B cell (primary cell): ENCODE measurements at regions not wholly inside any gene's neighbourhood (a gene's known extent, or its start where the extent isn't known, plus 50 kb on each side); places are given as distances from the start of the nearest gene placed in this dataset.

ENCODE experiments used
- ATAC-seq: fragments of 200-7000 bp; cut with Tn5 transposase; one replicate; pipeline ENCODE4 v1.10.0; 2021; ENCODE audit warnings: low read depth, mild to moderate bottlenecking, moderate number of reproducible peaks, moderate library complexity
- CTCF ChIA-PET: fragments of 350-600 bp; sonication (Branson Sonifier 250); formaldehyde crosslinking; loops from one replicate; lab custom pipeline; 2021; ENCODE audit warnings: antibody characterized with exemption, inconsistent platforms; lab: Charles Lee
- POLR2A ChIA-PET: fragments of 350-600 bp; sonication (Branson Sonifier 250); formaldehyde crosslinking; loops from one replicate; lab custom pipeline; 2021; ENCODE audit warnings: antibody characterized with exemption; lab: Charles Lee
- DNase-seq: peaks from one replicate; pipeline ENCODE4 v3.0.0; 2013
- H2AFZ ChIP-seq: 2 replicates; pipeline ENCODE4 v1.6.1; 2012; ENCODE audit warnings: mild to moderate bottlenecking, low read depth, low read length; ENCODE audit not compliant: insufficient read depth, poor library complexity, severe bottlenecking
- H3K27ac ChIP-seq, 2 donors: 1 replicate in 1 of 2; 2 replicates in 1 of 2; pipeline ENCODE4 v1.5.1; 2012 to 2013; ENCODE audit warnings: low read length in 2 of 2, mild to moderate bottlenecking in 2 of 2, moderate library complexity in 1 of 2
- H3K27me3 ChIP-seq, 4 experiments: fragments of 200-600 bp in 1 of 4; sonication (generic) in 1 of 4; replicated peaks in 1 of 4; 1 replicate in 2 of 4; 2 replicates in 2 of 4; pipeline versions ENCODE4 v1.6.1 to v1.7.0; 2013 to 2016; ENCODE audit warnings: low read length in 3 of 4, mild to moderate bottlenecking in 2 of 4, mixed read lengths in 1 of 4, moderate library complexity in 1 of 4; ENCODE audit not compliant: insufficient read depth in 4 of 4, control insufficient read depth in 3 of 4; ENCODE audit errors: control extremely low read depth in 1 of 4
- H3K36me3 ChIP-seq, 2 experiments: replicated peaks in 1 of 2; 1 replicate in 1 of 2; 2 replicates in 1 of 2; pipeline versions ENCODE4 v1.6.1 to v1.7.1; 2013; ENCODE audit warnings: low read length in 1 of 2; ENCODE audit not compliant: insufficient read depth in 2 of 2, control insufficient read depth in 1 of 2; ENCODE audit errors: control extremely low read depth in 1 of 2, extremely low read depth in 1 of 2
- H3K4me1 ChIP-seq, 2 donors: fragments of 200-600 bp in 1 of 2; sonication (generic) in 1 of 2; 1 replicate in 1 of 2; 2 replicates in 1 of 2; pipeline versions ENCODE4 v1.5.1 to v1.6.1; 2013 to 2017; ENCODE audit warnings: low read length in 2 of 2; ENCODE audit not compliant: control insufficient read depth in 2 of 2, insufficient read depth in 2 of 2
- H3K4me2 ChIP-seq: replicated peaks from 2 replicates; pipeline ENCODE3; 2012; ENCODE audit warnings: mild to moderate bottlenecking, low read depth, low read length; ENCODE audit not compliant: poor library complexity, severe bottlenecking
- H3K4me3 ChIP-seq, 5 experiments: fragments of 200-600 bp in 1 of 5; sonication (generic) in 1 of 5; 1 replicate in 3 of 5; 2 replicates in 2 of 5; pipeline versions ENCODE4 v1.5.1 to v1.7.0; 2011 to 2016; ENCODE audit warnings: low read length in 4 of 5, mild to moderate bottlenecking in 4 of 5, low read depth in 2 of 5, control low read depth in 1 of 5, moderate library complexity in 1 of 5; ENCODE audit not compliant: insufficient read depth in 1 of 5; ENCODE audit errors: control extremely low read depth in 1 of 5, extremely low read depth in 1 of 5
- H3K79me2 ChIP-seq: fragments of 200-600 bp; sonication (generic); one replicate; pipeline ENCODE4 v1.6.0; 2016; ENCODE audit warnings: low read length; ENCODE audit not compliant: control insufficient read depth, insufficient read depth
- H3K9ac ChIP-seq: fragments of 200-600 bp; sonication (generic); 2 replicates; pipeline ENCODE4 v1.6.1; 2017; ENCODE audit warnings: mild to moderate bottlenecking, low read length, moderate library complexity
- H3K9me3 ChIP-seq, 3 donors: one replicate each; pipeline versions ENCODE4 v1.6.1 to v1.7.1; 2013; ENCODE audit warnings: low read length in 2 of 3; ENCODE audit not compliant: control insufficient read depth in 2 of 3, insufficient read depth in 1 of 3; ENCODE audit errors: control extremely low read depth in 1 of 3
- H4K20me1 ChIP-seq: 2 replicates; pipeline ENCODE4 v1.6.0; 2012; ENCODE audit warnings: mild to moderate bottlenecking, low read length; ENCODE audit not compliant: insufficient read depth, control insufficient read depth, poor library complexity, severe bottlenecking
- H3K27ac Mint-ChIP-seq: one replicate; pipeline ENCODE4 v1.8.0; 2021; ENCODE audit warnings: mixed read lengths
- H3K27me3 Mint-ChIP-seq: one replicate; pipeline ENCODE4 v1.8.0; 2021; ENCODE audit warnings: mixed read lengths
- H3K4me1 Mint-ChIP-seq: one replicate; pipeline ENCODE4 v1.8.0; 2021; ENCODE audit warnings: mixed read lengths
- H3K4me3 Mint-ChIP-seq: one replicate; pipeline ENCODE4 v1.8.0; 2021; ENCODE audit warnings: mixed read lengths
- H3K9me3 Mint-ChIP-seq: one replicate; pipeline ENCODE4 v1.8.0; 2022; ENCODE audit warnings: mixed read lengths; ENCODE audit not compliant: insufficient read depth
- CTCF ChIP-seq: fragments of 200-600 bp; IDR thresholded peaks from one replicate; pipeline ENCODE4 v1.8.0; 2022; ENCODE audit warnings: antibody characterized with exemption, mild to moderate bottlenecking
- EZH2 ChIP-seq: IDR thresholded peaks from 2 replicates; pipeline ENCODE4 v1.6.1; 2012; ENCODE audit warnings: borderline replicate concordance, low read depth, mild to moderate bottlenecking, moderate library complexity, low read length; ENCODE audit not compliant: insufficient read depth, poor library complexity, severe bottlenecking
- WGBS: methylation state at CpG from one replicate; pipeline ENCODE4 v1.1.5; 2013; ENCODE audit warnings: missing lambda C conversion rate; ENCODE audit not compliant: insufficient coverage; 5-methylcytosine and 5-hydroxymethylcytosine counted together
- intact Hi-C: fragments of 100-400 bp; cut with micrococcal nuclease; formaldehyde crosslinking; loops from one replicate; pipeline ENCODE4 v1.10.0; 2022

- Histone ChIP-seq H3K4me3 (no peak overlapping the region), H3K9me3 (no peaks in the 10 kb centered on the region), H2AFZ (no peak overlapping the region), H3K27ac (no peak overlapping the region), H3K79me2 (no peaks in the 10 kb centered on the region), H3K36me3 (no peaks in the 10 kb centered on the region), H3K9ac (no peak overlapping the region), H3K4me1 (no peaks in the 10 kb centered on the region), H4K20me1 (no peaks in the 10 kb centered on the region), H3K4me2 (no peak overlapping the region), H3K27me3 (no peaks in the 10 kb centered on the region)
- Mint-ChIP-seq H3K9me3 (no peaks in the 10 kb centered on the region), H3K4me3 (no peak overlapping the region), H3K4me1 (no peaks in the 10 kb centered on the region), H3K27ac (no peak overlapping the region), H3K27me3 (no peaks in the 10 kb centered on the region)
- no CpG with 5 or more reads among the region's 1 CpG for WGBS
- ChIA-PET POLR2A (no interaction called here), CTCF (no interaction called here)
- ATAC-seq: no peak
- no peak for DNase-seq
- intact Hi-C loops: no loop called here
- TF ChIP-seq CTCF (no peak), EZH2 (no peak)
Observed at GRCh38 chr4:137694138-137694537, 161.8 kb upstream of the PCDH18 start.

GRCh38 chr4:137693641-137694040, 161.3 kb upstream of the PCDH18 start:
- no peak for DNase-seq
- H3K27ac ChIP-seq: no peak overlapping the region
- no peak overlapping the region for H3K27ac Mint-ChIP-seq
- no peaks in the 10 kb centered on the region for H3K4me1 ChIP-seq
- H3K4me2 ChIP-seq: no peak overlapping the region
- no peaks in the 10 kb centered on the region for H3K9me3 ChIP-seq
- no peak overlapping the region for H3K4me3 Mint-ChIP-seq
- no peaks in the 10 kb centered on the region for H3K27me3 ChIP-seq
- no peak for TF ChIP-seq CTCF
- TF ChIP-seq EZH2: no peak
- no peaks in the 10 kb centered on the region for H3K79me2 ChIP-seq
- no peak for ATAC-seq
- H4K20me1 ChIP-seq: no peaks in the 10 kb centered on the region
- no CpG with 5 or more reads among the region's 1 CpG for WGBS
- no peaks in the 10 kb centered on the region for H3K27me3 Mint-ChIP-seq
- ChIA-PET POLR2A (no interaction called here), CTCF (no interaction called here)
- H3K4me3 ChIP-seq: no peak overlapping the region
- no peaks in the 10 kb centered on the region for H3K4me1 Mint-ChIP-seq
- H3K36me3 ChIP-seq: no peaks in the 10 kb centered on the region
- no peaks in the 10 kb centered on the region for H3K9me3 Mint-ChIP-seq
- intact Hi-C loops: no loop called here
- H3K9ac ChIP-seq: no peak overlapping the region
- H2AFZ ChIP-seq: no peak overlapping the region
